Gastrocnemius medialis (tissue), 4 donors: ENCODE measurements at regions not wholly inside any gene's neighbourhood (a gene's known extent, or its start where the extent isn't known, plus 50 kb on each side); places are given as distances from the start of the nearest gene placed in this dataset.

ENCODE experiments used
- POLR2A ChIP-seq, 2 donors: fragments of 450-650 bp; IDR thresholded peaks; one replicate each; pipeline ENCODE4 v1.6.1; 2017; ENCODE audit warnings: antibody characterized with exemption in 2 of 2, mild to moderate bottlenecking in 2 of 2, moderate library complexity in 2 of 2
- TF ChIP-seq, protein P1 (sequence below), 5 experiments: fragments of 450-650 bp in 3 of 5; fragments of 200-600 bp in 2 of 5; sonication (generic) in 2 of 5; IDR thresholded peaks in 4 of 5; conservative IDR thresholded peaks in 1 of 5; 1 replicate in 4 of 5; 2 replicates in 1 of 5; pipeline ENCODE4 v1.5.1; 2016 to 2019; ENCODE audit warnings: antibody characterized with exemption in 5 of 5, mild to moderate bottlenecking in 3 of 5, moderate library complexity in 3 of 5

DNA sequence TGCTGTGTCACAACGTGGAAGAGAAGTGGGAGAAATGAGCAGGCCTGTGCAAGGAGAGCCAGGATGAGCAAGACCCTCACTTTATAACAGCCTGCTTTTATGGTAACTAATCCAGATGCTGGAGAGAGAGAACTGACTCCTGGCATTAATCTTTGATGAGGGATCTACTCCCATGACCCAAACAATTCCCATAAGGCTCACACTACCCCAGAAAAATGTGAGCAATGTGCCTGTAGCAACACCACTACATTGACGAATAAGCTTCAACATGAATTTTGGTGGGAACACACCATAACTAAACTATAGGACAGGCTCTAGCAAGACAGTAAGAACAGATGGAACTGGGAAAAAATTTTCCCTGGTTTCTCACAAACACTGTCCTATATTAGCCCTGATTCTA lies 173.6 kb upstream of the PRSS58 start:
- TF ChIP-seq, protein P1, sequence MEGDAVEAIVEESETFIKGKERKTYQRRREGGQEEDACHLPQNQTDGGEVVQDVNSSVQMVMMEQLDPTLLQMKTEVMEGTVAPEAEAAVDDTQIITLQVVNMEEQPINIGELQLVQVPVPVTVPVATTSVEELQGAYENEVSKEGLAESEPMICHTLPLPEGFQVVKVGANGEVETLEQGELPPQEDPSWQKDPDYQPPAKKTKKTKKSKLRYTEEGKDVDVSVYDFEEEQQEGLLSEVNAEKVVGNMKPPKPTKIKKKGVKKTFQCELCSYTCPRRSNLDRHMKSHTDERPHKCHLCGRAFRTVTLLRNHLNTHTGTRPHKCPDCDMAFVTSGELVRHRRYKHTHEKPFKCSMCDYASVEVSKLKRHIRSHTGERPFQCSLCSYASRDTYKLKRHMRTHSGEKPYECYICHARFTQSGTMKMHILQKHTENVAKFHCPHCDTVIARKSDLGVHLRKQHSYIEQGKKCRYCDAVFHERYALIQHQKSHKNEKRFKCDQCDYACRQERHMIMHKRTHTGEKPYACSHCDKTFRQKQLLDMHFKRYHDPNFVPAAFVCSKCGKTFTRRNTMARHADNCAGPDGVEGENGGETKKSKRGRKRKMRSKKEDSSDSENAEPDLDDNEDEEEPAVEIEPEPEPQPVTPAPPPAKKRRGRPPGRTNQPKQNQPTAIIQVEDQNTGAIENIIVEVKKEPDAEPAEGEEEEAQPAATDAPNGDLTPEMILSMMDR (IDR thresholded peaks at IDR 0.05 in 4 of 5, conservative IDR thresholded peaks at IDR 0.05 in 1 of 5): no peak
- TF ChIP-seq POLR2A (IDR thresholded peaks at IDR 0.05): no peak
